Kidney (tissue), 13 donors: ENCODE measurements at regions not wholly inside any gene's neighbourhood (a gene's known extent, or its start where the extent isn't known, plus 50 kb on each side); places are given as distances from the start of the nearest gene placed in this dataset.

Experiments used
- DNase-seq, 5 donors: peaks; one replicate each; pipeline ENCODE4 v3.0.0-alpha.2; 2013 to 2020
- FAIRE-seq: peaks from 2 replicates; lab custom pipeline; 2012; peaks lifted over from hg19 to GRCh38; lab: Jason Lieb, UNC
- H3K27ac ChIP-seq, 2 donors: one replicate each; pipeline ENCODE4 v1.7.0; 2013; ENCODE audit warnings: low read depth in 2 of 2, low read length in 2 of 2, inconsistent platforms in 1 of 2
- H3K27me3 ChIP-seq: one replicate; pipeline ENCODE4 v1.7.1; 2013; ENCODE audit warnings: low read length, inconsistent platforms; ENCODE audit not compliant: control insufficient read depth, insufficient read depth
- H3K36me3 ChIP-seq, 3 donors: one replicate each; pipeline versions ENCODE4 v1.7.0 to v1.7.1; 2013; ENCODE audit warnings: low read length in 3 of 3, control low read depth in 1 of 3, inconsistent platforms in 1 of 3; ENCODE audit not compliant: insufficient read depth in 3 of 3, control insufficient read depth in 2 of 3
- H3K4me1 ChIP-seq, 3 donors: one replicate each; pipeline versions ENCODE4 v1.7.0 to v1.7.1; 2013; ENCODE audit warnings: low read length in 3 of 3, inconsistent platforms in 1 of 3, low read depth in 1 of 3; ENCODE audit not compliant: control insufficient read depth in 2 of 3, insufficient read depth in 2 of 3
- H3K4me3 ChIP-seq, 3 donors: one replicate each; pipeline versions ENCODE4 v1.7.0 to v1.8.1; 2013; ENCODE audit warnings: low read length in 3 of 3, control low read depth in 1 of 3, inconsistent platforms in 1 of 3
- H3K9ac ChIP-seq, 3 donors: one replicate each; pipeline versions ENCODE4 v1.7.0 to v1.7.1; 2013; ENCODE audit warnings: low read length in 3 of 3, control low read depth in 1 of 3, inconsistent platforms in 1 of 3
- H3K9me3 ChIP-seq, 3 donors: one replicate each; pipeline versions ENCODE4 v1.7.0 to v1.7.1; 2013; ENCODE audit warnings: low read length in 3 of 3, control low read depth in 1 of 3, inconsistent platforms in 1 of 3; ENCODE audit not compliant: control insufficient read depth in 2 of 3, insufficient read depth in 1 of 3
- CTCF ChIP-seq: IDR thresholded peaks from 3 replicates; pipeline ENCODE4 v1.5.1; 2012; ENCODE audit warnings: mild to moderate bottlenecking, moderate library complexity, borderline replicate concordance; ENCODE audit not compliant: insufficient read depth; ENCODE audit errors: extremely low read depth
- intact Hi-C: fragments of 100-400 bp; cut with DNase I; formaldehyde crosslinking; loops from one replicate; pipeline ENCODE4 v1.11.1; 2022
- donor health status: control.
- donor health status: control.
- donor health status: control.
- donor health status: control.
- donor health status: control.
- donor health status: DM: yes; HTN: yes; CAD: no.
- donor health status: Normal renal cell carcinoma (clear cell type).

- no peak for FAIRE-seq
- no peaks in the 10 kb centered on the region for H3K4me1 ChIP-seq
- H3K9ac ChIP-seq = no peak overlapping the region
- H3K36me3 ChIP-seq = no peaks in the 10 kb centered on the region
- no peaks in the 10 kb centered on the region for H3K9me3 ChIP-seq
- no peak overlapping the region for H3K27ac ChIP-seq
- intact Hi-C loops = no loop called here
- H3K27me3 ChIP-seq = no peaks in the 10 kb centered on the region
- no peak overlapping the region for H3K4me3 ChIP-seq
- DNase-seq = no peak
- no peak for TF ChIP-seq CTCF
Measured at GRCh38 chr14:36408388-36408787, 88.0 kb upstream of the MBIP start.

- Histone ChIP-seq H3K4me1 (no peaks in the 10 kb centered on the region), H3K27me3 (no peaks in the 10 kb centered on the region), H3K27ac (no peak overlapping the region), H3K9ac (no peak overlapping the region), H3K36me3 (no peaks in the 10 kb centered on the region), H3K9me3 (no peaks in the 10 kb centered on the region), H3K4me3 (no peak overlapping the region)
- FAIRE-seq = no peak
- no peak for DNase-seq
- TF ChIP-seq CTCF = no peak
- intact Hi-C loops = no loop called here
Measured at GRCh38 chr14:36405589-36406274, 85.3 kb upstream of the MBIP start.

GRCh38 chr14:36402867-36403266 is 82.4 kb upstream of the MBIP start:
- no peaks in the 10 kb centered on the region for H3K4me1 ChIP-seq
- H3K27ac ChIP-seq = no peak overlapping the region
- DNase-seq = no peak
- H3K27me3 ChIP-seq = no peaks in the 10 kb centered on the region
- H3K4me3 ChIP-seq = no peak overlapping the region
- no peaks in the 10 kb centered on the region for H3K36me3 ChIP-seq
- no peak for TF ChIP-seq CTCF
- no peak for FAIRE-seq
- H3K9me3 ChIP-seq = no peaks in the 10 kb centered on the region
- intact Hi-C loops = no loop called here
- no peak overlapping the region for H3K9ac ChIP-seq
